ENCODE measurements at regions not wholly inside any gene's neighbourhood (a gene's known extent, or its start where the extent isn't known, plus 50 kb on each side); places are given as distances from the start of the nearest gene placed in this dataset.
A peak's percentile ranks its signal among the peaks of the same experiment; 100 is the strongest.

DNA sequence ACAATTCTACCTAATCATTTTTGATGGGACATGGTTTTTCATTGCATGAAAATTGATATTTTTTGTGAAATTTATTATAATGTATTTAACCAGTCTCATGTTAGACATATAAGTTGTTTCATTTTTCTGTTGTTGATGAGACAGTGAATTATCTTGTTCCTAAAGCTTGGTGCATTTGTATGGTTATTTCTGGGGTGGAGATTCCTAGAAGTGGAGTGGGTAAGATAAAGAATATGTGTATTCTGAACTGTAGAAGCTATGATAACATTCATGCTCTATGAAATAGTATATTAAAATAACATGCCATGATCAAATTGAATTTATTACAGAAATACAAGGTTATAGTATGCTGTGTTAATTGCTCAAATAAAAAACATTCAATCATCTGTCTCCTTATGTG lies 69.2 kb downstream of the BOLA3 start:
- Mint-ChIP-seq H3K4me1 (peaks cover 2% of the 10 kb centered on the region), H3K36me3 (peaks cover 3% of the 10 kb centered on the region), H3K27me3 (no peaks in the 10 kb centered on the region), H3K27ac (no peak overlapping the region), H3K4me3 (no peak overlapping the region), H3K9me3 (no peaks in the 10 kb centered on the region)
- no peak for DNase-seq

DNA sequence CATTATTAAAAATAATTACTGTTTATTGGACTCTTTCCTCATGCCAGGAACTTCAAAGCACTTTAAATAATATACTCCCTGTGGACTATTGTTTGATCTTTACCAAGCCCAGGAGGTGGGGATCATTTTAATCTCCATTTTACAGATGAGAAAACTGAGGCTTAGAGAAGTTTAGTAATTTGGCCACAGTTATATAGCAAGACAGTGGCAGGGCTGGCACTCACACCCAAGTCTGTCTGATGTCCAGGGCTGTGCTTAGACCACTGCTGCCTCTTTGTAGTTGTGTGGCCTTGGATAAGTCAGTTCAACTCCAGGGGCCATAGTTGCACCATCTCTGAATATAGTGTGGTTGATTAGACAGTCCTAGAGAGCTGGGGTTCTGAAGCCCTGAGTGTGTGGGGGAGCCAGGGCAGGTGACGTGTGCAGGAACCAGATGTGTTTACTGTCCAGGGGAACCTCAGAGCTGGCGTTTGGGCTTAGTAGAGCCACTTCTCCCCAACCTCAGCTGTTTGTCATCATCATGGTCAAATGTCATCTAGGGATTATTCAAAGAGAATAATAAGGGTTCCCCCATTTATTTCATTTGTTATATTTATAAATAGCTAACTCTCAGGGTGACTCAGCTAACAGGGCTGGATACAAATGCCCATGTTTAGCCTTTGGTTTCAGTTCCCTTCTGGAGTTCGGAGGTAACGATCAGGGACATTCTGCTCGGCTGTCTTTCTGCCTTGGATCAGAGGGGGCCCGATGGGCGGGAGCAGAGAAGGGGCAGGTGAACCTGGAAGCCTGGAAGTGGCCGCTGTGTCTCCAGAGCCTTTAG lies 68.0 kb downstream of the BOLA3 start:
- Mint-ChIP-seq H3K27me3 (no peaks in the 10 kb centered on the region), H3K36me3 (peaks cover 5% of the 10 kb centered on the region), H3K4me3 (no peak overlapping the region), H3K9me3 (no peaks in the 10 kb centered on the region), H3K27ac (peak overlapping the region; percentile 21), H3K4me1 (no peaks in the 10 kb centered on the region)
- no peak for DNase-seq

DNA sequence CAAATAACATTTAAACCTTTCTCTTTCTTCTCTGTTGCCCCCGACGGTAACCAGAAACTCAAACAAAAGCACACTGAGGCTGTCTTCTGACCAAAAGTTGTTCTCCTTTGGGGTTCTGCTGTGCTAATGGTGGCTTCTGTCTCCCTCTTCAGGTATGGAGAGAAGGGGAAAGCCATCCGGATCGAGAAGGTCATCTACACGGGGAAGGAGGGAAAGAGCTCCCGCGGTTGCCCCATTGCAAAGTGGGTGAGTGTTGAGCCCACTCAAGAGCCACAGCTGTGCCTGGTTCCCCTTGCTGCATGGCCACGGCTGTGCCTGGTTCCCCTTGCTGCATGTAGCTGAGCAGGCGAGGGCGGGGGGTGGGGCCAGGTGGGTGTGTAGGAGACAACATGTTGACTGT lies 67.4 kb downstream of the BOLA3 start:
- H3K27me3 Mint-ChIP-seq = no peaks in the 10 kb centered on the region
- H3K36me3 Mint-ChIP-seq = peaks cover 5% of the 10 kb centered on the region
- no peak overlapping the region for H3K4me3 Mint-ChIP-seq
- H3K9me3 Mint-ChIP-seq = no peaks in the 10 kb centered on the region
- DNase-seq = no peak
- peak overlapping the region; percentile 14 for H3K27ac Mint-ChIP-seq
- H3K4me1 Mint-ChIP-seq = no peaks in the 10 kb centered on the region

DNA sequence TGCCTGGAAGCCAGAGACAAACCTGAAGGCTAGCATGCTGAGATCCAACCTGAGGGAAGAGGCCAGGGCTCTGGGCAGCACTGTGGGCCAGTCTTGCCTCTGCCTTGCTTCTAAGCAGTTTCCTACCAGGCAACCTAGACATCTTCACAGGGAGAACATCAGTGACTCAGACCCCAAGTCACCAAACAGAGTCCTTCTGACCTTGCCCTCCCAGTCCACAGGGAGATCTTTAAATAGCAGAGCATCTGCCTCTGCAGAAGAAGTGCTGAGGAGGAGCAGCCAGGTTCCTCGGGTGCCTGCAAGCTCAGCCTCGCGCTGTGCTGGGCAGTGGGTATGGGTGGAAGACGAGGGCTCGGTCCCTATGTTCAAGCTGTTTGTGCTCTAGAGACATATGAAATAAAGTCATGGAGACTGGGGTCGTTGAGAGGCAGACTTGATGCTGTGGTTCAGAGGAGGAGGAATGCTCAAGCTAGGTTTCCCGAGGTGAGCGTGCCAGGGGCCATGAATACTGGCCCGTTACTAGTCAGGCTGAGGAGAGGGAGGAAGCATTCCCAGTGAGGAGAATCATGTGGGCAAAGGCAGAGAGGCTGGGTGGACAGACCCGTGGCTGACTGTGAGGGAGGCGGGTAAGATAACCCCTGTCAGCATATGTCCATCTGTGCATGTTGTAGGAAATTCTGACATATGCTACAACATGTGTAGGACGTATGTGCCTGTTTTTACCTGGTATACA lies 66.5 kb downstream of the BOLA3 start:
- H3K36me3 Mint-ChIP-seq = peaks cover 5% of the 10 kb centered on the region
- no peak overlapping the region for H3K27ac Mint-ChIP-seq
- H3K4me1 Mint-ChIP-seq = no peaks in the 10 kb centered on the region
- no peaks in the 10 kb centered on the region for H3K27me3 Mint-ChIP-seq
- no peaks in the 10 kb centered on the region for H3K9me3 Mint-ChIP-seq
- DNase-seq = no peak
- H3K4me3 Mint-ChIP-seq = no peak overlapping the region

DNA sequence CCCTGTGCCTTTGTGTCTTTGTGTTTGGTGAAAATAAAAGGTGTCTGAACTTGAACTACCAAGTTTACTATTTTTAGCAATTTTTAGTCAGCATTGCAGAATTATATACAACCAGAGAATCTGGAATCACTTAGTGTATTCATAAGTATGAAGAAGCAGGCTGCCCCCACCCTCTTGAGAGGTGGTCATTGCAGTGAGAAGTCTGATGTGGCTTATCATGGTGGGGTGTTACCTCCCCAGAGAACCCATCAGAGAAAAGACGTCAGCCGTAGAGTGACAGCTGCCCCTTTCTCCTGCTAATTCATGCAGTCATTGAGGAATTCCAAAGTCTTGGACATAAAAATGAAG lies 66.0 kb downstream of the BOLA3 start:
- no peak overlapping the region for H3K4me3 Mint-ChIP-seq
- no peak for DNase-seq
- H3K27ac Mint-ChIP-seq = no peak overlapping the region
- H3K36me3 Mint-ChIP-seq = peaks cover 5% of the 10 kb centered on the region
- H3K9me3 Mint-ChIP-seq = no peaks in the 10 kb centered on the region
- no peaks in the 10 kb centered on the region for H3K4me1 Mint-ChIP-seq
- no peaks in the 10 kb centered on the region for H3K27me3 Mint-ChIP-seq

DNA sequence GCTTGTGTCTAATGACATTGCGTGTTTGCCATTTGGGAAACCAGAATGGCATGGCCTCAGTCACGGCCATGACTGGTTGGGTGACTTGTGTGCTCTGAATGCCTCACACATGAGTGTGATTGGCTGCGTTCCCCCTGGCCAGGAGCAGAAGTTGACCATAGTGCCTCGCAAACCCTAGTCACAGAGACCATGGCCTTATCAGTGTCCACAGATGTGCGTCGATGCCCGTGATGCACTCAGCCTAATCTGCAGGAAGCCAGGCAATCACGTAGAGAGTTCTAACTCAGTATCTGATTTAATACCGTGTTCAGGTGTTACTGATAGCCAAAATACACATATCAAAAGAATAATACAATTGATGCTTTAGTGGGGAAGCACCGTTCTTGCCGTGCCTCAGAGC lies 64.0 kb downstream of the BOLA3 start:
- Mint-ChIP-seq H3K27me3 (no peaks in the 10 kb centered on the region), H3K36me3 (peaks cover 9% of the 10 kb centered on the region)

More for the DNA sequence above, 64.0 kb downstream of the BOLA3 start:
- no peak overlapping the region for H3K27ac Mint-ChIP-seq
- H3K4me1 Mint-ChIP-seq = no peaks in the 10 kb centered on the region
- no peaks in the 10 kb centered on the region for H3K9me3 Mint-ChIP-seq
- no peak overlapping the region for H3K4me3 Mint-ChIP-seq
- DNase-seq = no peak

Measured in activated naive CD8-positive, alpha-beta T cell treated with anti-CD3 and anti-CD28 coated beads for 36 hours (primary cell).